ENCODE measurements at regions not wholly inside any gene's neighbourhood (a gene's known extent, or its start where the extent isn't known, plus 50 kb on each side); places are given as distances from the start of the nearest gene placed in this dataset.

- no peak for TF ChIP-seq CTCF (conservative IDR thresholded peaks at IDR 0.05)
- no peak for DNase-seq (ENCODE audit: extremely low spot score, unreplicated experiment)
- Mint-ChIP-seq H3K27ac (no peak overlapping the region), H3K27me3 (no peaks in the 10 kb centered on the region), H3K4me3 (no peak overlapping the region), H3K4me1 (ENCODE audit: unreplicated experiment) (no peaks in the 10 kb centered on the region), H3K9me3 (peaks cover 6% of the 10 kb centered on the region), H3K36me3 (no peaks in the 10 kb centered on the region)
Measured at GRCh38 chr15:49715211-49715610, 94.4 kb downstream of the DTWD1 start.

GRCh38 chr15:49715701-49716100 is 94.9 kb downstream of the DTWD1 start:
- no peak overlapping the region for H3K4me3 Mint-ChIP-seq
- H3K9me3 Mint-ChIP-seq, result peaks cover 6% of the 10 kb centered on the region
- no peak for TF ChIP-seq CTCF (conservative IDR thresholded peaks at IDR 0.05)
- no peaks in the 10 kb centered on the region for H3K4me1 Mint-ChIP-seq (ENCODE audit: unreplicated experiment)
- H3K27me3 Mint-ChIP-seq, result no peaks in the 10 kb centered on the region
- no peak overlapping the region for H3K27ac Mint-ChIP-seq
- no peak for DNase-seq (ENCODE audit: extremely low spot score, unreplicated experiment)
- no peaks in the 10 kb centered on the region for H3K36me3 Mint-ChIP-seq

GRCh38 chr15:49718234-49718633 is 97.4 kb downstream of the DTWD1 start:
- no peaks in the 10 kb centered on the region for H3K4me1 Mint-ChIP-seq (ENCODE audit: unreplicated experiment)
- H3K4me3 Mint-ChIP-seq, result no peak overlapping the region
- H3K27me3 Mint-ChIP-seq, result no peaks in the 10 kb centered on the region
- no peaks in the 10 kb centered on the region for H3K36me3 Mint-ChIP-seq
- no peaks in the 10 kb centered on the region for H3K9me3 Mint-ChIP-seq
- no peak for TF ChIP-seq CTCF (conservative IDR thresholded peaks at IDR 0.05)
- no peak overlapping the region for H3K27ac Mint-ChIP-seq
- DNase-seq (ENCODE audit: extremely low spot score, unreplicated experiment), result no peak

- Mint-ChIP-seq H3K9me3 (no peaks in the 10 kb centered on the region), H3K27ac (no peak overlapping the region), H3K4me1 (ENCODE audit: unreplicated experiment) (no peaks in the 10 kb centered on the region), H3K4me3 (no peak overlapping the region), H3K36me3 (no peaks in the 10 kb centered on the region), H3K27me3 (no peaks in the 10 kb centered on the region)
- no peak for TF ChIP-seq CTCF (conservative IDR thresholded peaks at IDR 0.05)
- no peak for DNase-seq (ENCODE audit: extremely low spot score, unreplicated experiment)
Measured at GRCh38 chr15:49718846-49719245, 98.0 kb downstream of the DTWD1 start.

- Mint-ChIP-seq H3K27ac (no peak overlapping the region), H3K27me3 (no peaks in the 10 kb centered on the region), H3K4me1 (ENCODE audit: unreplicated experiment) (no peaks in the 10 kb centered on the region), H3K36me3 (no peaks in the 10 kb centered on the region), H3K9me3 (no peaks in the 10 kb centered on the region), H3K4me3 (no peak overlapping the region)
- no peak for DNase-seq (ENCODE audit: extremely low spot score, unreplicated experiment)
- no peak for TF ChIP-seq CTCF (conservative IDR thresholded peaks at IDR 0.05)
Measured at GRCh38 chr15:49720261-49720660, 99.4 kb downstream of the DTWD1 start.

GRCh38 chr15:49721091-49721490 is 100.2 kb downstream of the DTWD1 start:
- Mint-ChIP-seq H3K27me3 (no peaks in the 10 kb centered on the region), H3K4me1 (ENCODE audit: unreplicated experiment) (no peaks in the 10 kb centered on the region), H3K27ac (no peak overlapping the region), H3K9me3 (peaks cover 4% of the 10 kb centered on the region), H3K4me3 (no peak overlapping the region), H3K36me3 (no peaks in the 10 kb centered on the region)
- no peak for TF ChIP-seq CTCF (conservative IDR thresholded peaks at IDR 0.05)
- DNase-seq (ENCODE audit: extremely low spot score, unreplicated experiment), result no peak

All from type B pancreatic cell (in vitro differentiated cells).